Muscle of leg (tissue), 3 donors: ENCODE measurements at regions not wholly inside any gene's neighbourhood (a gene's known extent, or its start where the extent isn't known, plus 50 kb on each side); places are given as distances from the start of the nearest gene placed in this dataset.
A peak's percentile ranks its signal among the peaks of the same experiment; 100 is the strongest.

Source experiments
- DNase-seq: peaks from one replicate; pipeline ENCODE4 v3.0.0; 2013
- H3K27ac ChIP-seq: one replicate; pipeline ENCODE4 v1.5.1; 2013; ENCODE audit warnings: mild to moderate bottlenecking, low read length, control low read depth
- H3K27me3 ChIP-seq: one replicate; pipeline ENCODE4 v1.6.1; 2013; ENCODE audit warnings: low read length; ENCODE audit not compliant: control insufficient read depth, insufficient read depth
- H3K36me3 ChIP-seq: one replicate; pipeline ENCODE4 v1.6.1; 2013; ENCODE audit warnings: low read length; ENCODE audit not compliant: control insufficient read depth, insufficient read depth
- H3K4me1 ChIP-seq: one replicate; pipeline ENCODE4 v1.6.1; 2013; ENCODE audit warnings: low read length; ENCODE audit not compliant: control insufficient read depth, insufficient read depth
- H3K4me3 ChIP-seq: one replicate; pipeline ENCODE4 v1.5.1; 2013; ENCODE audit warnings: low read length, control low read depth
- H3K9me3 ChIP-seq: replicated peaks from 2 replicates; pipeline ENCODE4 v1.6.1; 2013; ENCODE audit warnings: low read depth, low read length; ENCODE audit not compliant: control insufficient read depth
- WGBS: methylation state at CpG from one replicate; pipeline ENCODE4 v1.1.5; 2013; ENCODE audit warnings: missing lambda C conversion rate; ENCODE audit not compliant: insufficient coverage; 5-methylcytosine and 5-hydroxymethylcytosine counted together

- no peak overlapping the region for H3K27ac ChIP-seq
- 74% methylated on average over 3 of the region's 3 CpGs for WGBS
- no peaks in the 10 kb centered on the region for H3K36me3 ChIP-seq
- no peak for DNase-seq
- H3K27me3 ChIP-seq = no peaks in the 10 kb centered on the region
- H3K4me3 ChIP-seq = no peak overlapping the region
- H3K4me1 ChIP-seq = no peaks in the 10 kb centered on the region
- H3K9me3 ChIP-seq = no peaks in the 10 kb centered on the region
Measured at GRCh38 chr12:127106041-127106440, 1160.9 kb upstream of the TMEM132C start.

DNA sequence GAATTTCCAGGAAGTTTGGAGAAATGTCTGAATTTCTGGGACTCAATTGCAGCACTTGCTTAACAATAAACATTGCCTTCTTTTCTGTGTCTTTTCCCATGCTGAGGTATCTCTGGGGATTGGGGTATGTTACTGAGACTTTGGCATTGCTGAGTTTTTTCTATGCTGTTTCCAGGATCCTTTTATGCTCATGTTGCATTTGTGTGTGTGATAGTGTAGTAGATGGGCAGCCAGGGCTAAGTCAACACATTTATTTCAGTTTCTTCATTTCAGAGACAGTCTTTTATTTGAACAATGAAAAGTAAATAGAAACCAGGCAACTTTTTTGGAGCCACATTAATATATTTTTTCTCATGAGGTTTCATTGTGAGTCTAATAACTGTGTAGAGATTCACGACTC is 1160.3 kb upstream of the TMEM132C start:
- DNase-seq = no peak
- no peak overlapping the region for H3K27ac ChIP-seq
- no peaks in the 10 kb centered on the region for H3K9me3 ChIP-seq
- H3K4me3 ChIP-seq = no peak overlapping the region
- no CpG with 5 or more reads among the region's 1 CpG for WGBS
- no peaks in the 10 kb centered on the region for H3K36me3 ChIP-seq
- no peaks in the 10 kb centered on the region for H3K4me1 ChIP-seq
- H3K27me3 ChIP-seq = no peaks in the 10 kb centered on the region

GRCh38 chr12:127107744-127108143 is 1159.2 kb upstream of the TMEM132C start:
- Histone ChIP-seq H3K4me3 (no peak overlapping the region), H3K27me3 (no peaks in the 10 kb centered on the region), H3K36me3 (no peaks in the 10 kb centered on the region), H3K4me1 (no peaks in the 10 kb centered on the region), H3K27ac (no peak overlapping the region), H3K9me3 (no peaks in the 10 kb centered on the region)
- WGBS = 83% methylated on average over 3 of the region's 3 CpGs
- DNase-seq = no peak

- no peaks in the 10 kb centered on the region for H3K9me3 ChIP-seq
- H3K4me3 ChIP-seq = no peak overlapping the region
- DNase-seq = peak; percentile 66
- H3K27me3 ChIP-seq = no peaks in the 10 kb centered on the region
- WGBS = 46% methylated on average over 3 of the region's 7 CpGs
- no peak overlapping the region for H3K27ac ChIP-seq
- H3K36me3 ChIP-seq = no peaks in the 10 kb centered on the region
- H3K4me1 ChIP-seq = no peaks in the 10 kb centered on the region
Measured at GRCh38 chr12:127108360-127109215, 1158.4 kb upstream of the TMEM132C start.

GRCh38 chr12:127113945-127114344 is 1153.0 kb upstream of the TMEM132C start:
- Histone ChIP-seq H3K27me3 (no peaks in the 10 kb centered on the region), H3K4me1 (peaks cover 3% of the 10 kb centered on the region), H3K4me3 (no peak overlapping the region), H3K36me3 (no peaks in the 10 kb centered on the region), H3K27ac (no peak overlapping the region), H3K9me3 (no peaks in the 10 kb centered on the region)
- 50% methylated on average over 1 of the region's 2 CpGs for WGBS
- DNase-seq = no peak

GRCh38 chr12:127115468-127116035 is 1151.4 kb upstream of the TMEM132C start:
- Histone ChIP-seq H3K36me3 (no peaks in the 10 kb centered on the region), H3K27me3 (no peaks in the 10 kb centered on the region), H3K9me3 (no peaks in the 10 kb centered on the region), H3K27ac (no peak overlapping the region), H3K4me3 (no peak overlapping the region), H3K4me1 (peaks cover 3% of the 10 kb centered on the region)
- WGBS = 54% methylated on average over 3 of the region's 4 CpGs
- DNase-seq = no peak

DNA sequence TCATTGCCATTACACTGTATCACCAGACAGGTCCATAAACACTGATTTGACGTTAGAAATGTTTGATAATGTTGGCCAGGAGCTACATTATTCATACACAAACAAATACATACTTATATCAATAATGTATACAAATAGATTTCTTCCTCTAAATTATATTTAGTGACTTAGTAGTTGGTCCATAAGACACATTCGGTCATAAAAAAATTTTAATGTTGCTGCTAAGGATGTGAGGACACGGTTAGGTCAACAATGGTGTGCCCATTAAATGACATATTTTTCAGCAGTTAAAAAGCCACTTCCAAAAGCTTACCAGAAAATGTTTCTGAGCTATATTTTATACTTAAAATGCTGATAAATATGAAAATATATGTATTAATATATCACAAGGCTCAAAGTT is 1148.7 kb upstream of the TMEM132C start:
- Histone ChIP-seq H3K4me1 (peaks cover 10% of the 10 kb centered on the region), H3K27me3 (no peaks in the 10 kb centered on the region), H3K9me3 (no peaks in the 10 kb centered on the region), H3K4me3 (no peak overlapping the region), H3K36me3 (no peaks in the 10 kb centered on the region), H3K27ac (no peak overlapping the region)
- WGBS = no CpG with 5 or more reads among the region's 3 CpGs
- no peak for DNase-seq

- Histone ChIP-seq H3K4me1 (peaks cover 10% of the 10 kb centered on the region), H3K9me3 (no peaks in the 10 kb centered on the region), H3K27ac (no peak overlapping the region), H3K36me3 (no peaks in the 10 kb centered on the region), H3K27me3 (no peaks in the 10 kb centered on the region), H3K4me3 (no peak overlapping the region)
- DNase-seq = no peak
- WGBS = no CpG with 5 or more reads among the region's 2 CpGs
Measured at GRCh38 chr12:127119600-127120140, 1147.3 kb upstream of the TMEM132C start.

DNA sequence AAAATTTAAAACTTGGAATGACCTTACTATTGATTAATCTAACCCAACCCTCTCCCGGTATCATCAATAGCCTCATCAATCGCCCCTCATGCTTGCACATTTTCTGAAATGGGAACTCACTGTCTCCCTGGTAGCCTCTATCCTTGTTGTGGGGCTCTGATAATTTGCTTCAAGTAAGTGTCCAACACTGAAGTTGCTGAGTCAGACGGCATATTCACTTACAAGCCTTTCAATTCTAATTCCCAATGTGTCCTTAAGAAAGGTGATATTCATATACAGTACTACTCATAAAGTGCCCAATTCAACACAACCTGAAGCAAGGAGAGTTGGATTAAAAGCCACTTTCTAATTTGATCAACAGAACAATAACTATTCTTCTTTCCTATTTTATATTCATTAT is 1146.1 kb upstream of the TMEM132C start:
- 82% methylated on average over 2 of the region's 3 CpGs for WGBS
- H3K27me3 ChIP-seq = no peaks in the 10 kb centered on the region
- DNase-seq = no peak
- no peak overlapping the region for H3K4me3 ChIP-seq
- H3K27ac ChIP-seq = no peak overlapping the region
- no peaks in the 10 kb centered on the region for H3K9me3 ChIP-seq
- H3K4me1 ChIP-seq = peaks cover 7% of the 10 kb centered on the region
- no peaks in the 10 kb centered on the region for H3K36me3 ChIP-seq

DNA sequence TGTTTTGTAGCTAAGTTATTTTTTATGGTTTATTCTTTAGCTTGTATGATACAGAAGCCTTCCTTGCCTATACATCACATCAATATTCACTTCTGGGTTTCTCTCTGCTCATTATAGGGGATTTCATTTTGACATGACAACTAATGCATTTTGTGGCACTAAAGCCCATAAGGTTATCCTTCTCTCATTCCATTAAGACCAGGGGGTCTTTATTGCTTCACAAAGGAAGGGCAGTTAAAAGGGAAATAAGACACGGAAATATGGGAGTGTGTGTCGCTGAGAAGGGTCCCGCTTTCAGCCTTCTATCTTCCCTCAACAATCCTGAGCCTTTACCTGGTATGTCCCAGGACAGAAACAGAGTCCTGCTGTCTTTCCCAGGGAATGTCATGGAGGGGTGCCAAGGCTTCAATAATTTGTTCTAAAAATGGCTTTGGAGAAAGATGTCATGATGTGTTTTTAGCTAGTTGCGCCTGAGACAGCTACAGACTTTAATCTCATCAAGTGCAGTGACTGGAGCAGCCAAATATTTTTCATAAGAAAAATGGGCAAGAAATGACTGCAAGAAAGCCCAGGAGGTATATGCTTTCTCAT is 1145.4 kb upstream of the TMEM132C start:
- Histone ChIP-seq H3K4me3 (no peak overlapping the region), H3K27me3 (no peaks in the 10 kb centered on the region), H3K4me1 (peaks cover 7% of the 10 kb centered on the region), H3K27ac (peak overlapping the region; percentile 20), H3K9me3 (no peaks in the 10 kb centered on the region), H3K36me3 (no peaks in the 10 kb centered on the region)
- 40% methylated on average over 1 of the region's 4 CpGs for WGBS
- peak; percentile 76 for DNase-seq
